ENCODE measurements at regions not wholly inside any gene's neighbourhood (a gene's known extent, or its start where the extent isn't known, plus 50 kb on each side); places are given as distances from the start of the nearest gene placed in this dataset.

GRCh38 chr4:144280688-144281087 is 140.2 kb upstream of the GYPA start:
- Histone ChIP-seq H2BK20ac (ENCODE audit: low read depth, low read length, poor library complexity, severe bottlenecking) (no peak overlapping the region), H3K4me1 (ENCODE audit: insufficient read depth, low read length) (no peaks in the 10 kb centered on the region), H3K4me2 (ENCODE audit: insufficient read depth, insufficient read length, low read length) (no peak overlapping the region), H3T11ph (ENCODE audit: low read length) (no peak overlapping the region), H3K9ac (ENCODE audit: extremely low read depth, insufficient read length, low read length) (no peak overlapping the region), H3K27ac (ENCODE audit: insufficient read length, low read depth, low read length) (no peak overlapping the region), H4K20me1 (ENCODE audit: control insufficient read depth, insufficient read depth, insufficient read length) (no peaks in the 10 kb centered on the region), H4K91ac (ENCODE audit: insufficient read length, low read depth, low read length) (no peak overlapping the region), H3K14ac (ENCODE audit: insufficient read depth, low read length) (no peak overlapping the region), H3K56ac (ENCODE audit: insufficient read length, low read depth, low read length) (no peak overlapping the region), H2AFZ (ENCODE audit: low read length) (no peak overlapping the region), H2BK12ac (ENCODE audit: insufficient read length, low read depth, low read length) (no peak overlapping the region), H3K79me1 (ENCODE audit: insufficient read depth, low read depth, low read length, poor library complexity, severe bottlenecking) (no peaks in the 10 kb centered on the region), H2BK120ac (ENCODE audit: low read depth, low read length, poor library complexity, severe bottlenecking) (no peak overlapping the region), H3K27me3 (ENCODE audit: insufficient read depth, low read length) (no peaks in the 10 kb centered on the region), H3K23me2 (ENCODE audit: insufficient read length, low read depth, low read length, poor library complexity, severe bottlenecking) (no peaks in the 10 kb centered on the region), H3K4ac (ENCODE audit: low read depth, low read length) (no peak overlapping the region), H4K8ac (replicated peaks; ENCODE audit: insufficient read length, low read depth, low read length) (no peak overlapping the region), H2BK15ac (ENCODE audit: low read depth, low read length) (no peak overlapping the region), H3K9me3 (ENCODE audit: control insufficient read depth, low read depth, low read length) (no peaks in the 10 kb centered on the region), H4K5ac (ENCODE audit: insufficient read length, low read depth, low read length) (no peak overlapping the region), H3K79me2 (ENCODE audit: insufficient read depth, low read length) (no peaks in the 10 kb centered on the region), H2AK5ac (ENCODE audit: insufficient read length, low read length) (no peak overlapping the region), H2BK5ac (ENCODE audit: insufficient read length, low read length) (no peak overlapping the region), H3K18ac (ENCODE audit: insufficient read length, low read depth, low read length) (no peak overlapping the region), H3K23ac (ENCODE audit: insufficient read length, low read depth, low read length) (no peak overlapping the region)
- Mint-ChIP-seq H3K27me3 (ENCODE audit: low read depth) (no peaks in the 10 kb centered on the region), H3K27ac (no peak overlapping the region), H3K9me3 (no peaks in the 10 kb centered on the region), H3K4me3 (no peak overlapping the region), H3K4me1 (no peaks in the 10 kb centered on the region), H3K36me3 (ENCODE audit: insufficient read depth in 1 of 3, low read depth in 3 of 3) (no peaks in the 10 kb centered on the region)
- DNase-seq = no peak
- TF ChIP-seq, protein P1, sequence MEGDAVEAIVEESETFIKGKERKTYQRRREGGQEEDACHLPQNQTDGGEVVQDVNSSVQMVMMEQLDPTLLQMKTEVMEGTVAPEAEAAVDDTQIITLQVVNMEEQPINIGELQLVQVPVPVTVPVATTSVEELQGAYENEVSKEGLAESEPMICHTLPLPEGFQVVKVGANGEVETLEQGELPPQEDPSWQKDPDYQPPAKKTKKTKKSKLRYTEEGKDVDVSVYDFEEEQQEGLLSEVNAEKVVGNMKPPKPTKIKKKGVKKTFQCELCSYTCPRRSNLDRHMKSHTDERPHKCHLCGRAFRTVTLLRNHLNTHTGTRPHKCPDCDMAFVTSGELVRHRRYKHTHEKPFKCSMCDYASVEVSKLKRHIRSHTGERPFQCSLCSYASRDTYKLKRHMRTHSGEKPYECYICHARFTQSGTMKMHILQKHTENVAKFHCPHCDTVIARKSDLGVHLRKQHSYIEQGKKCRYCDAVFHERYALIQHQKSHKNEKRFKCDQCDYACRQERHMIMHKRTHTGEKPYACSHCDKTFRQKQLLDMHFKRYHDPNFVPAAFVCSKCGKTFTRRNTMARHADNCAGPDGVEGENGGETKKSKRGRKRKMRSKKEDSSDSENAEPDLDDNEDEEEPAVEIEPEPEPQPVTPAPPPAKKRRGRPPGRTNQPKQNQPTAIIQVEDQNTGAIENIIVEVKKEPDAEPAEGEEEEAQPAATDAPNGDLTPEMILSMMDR (conservative IDR thresholded peaks at IDR 0.05) = no peak
